PC-9 (cell line): ENCODE measurements at regions not wholly inside any gene's neighbourhood (a gene's known extent, or its start where the extent isn't known, plus 50 kb on each side); places are given as distances from the start of the nearest gene placed in this dataset.

Experiments
- EZH2 ChIP-seq: fragments of 200-600 bp; sonication (generic); IDR thresholded peaks from 2 replicates; pipeline ENCODE4 v1.8.0; 2017; ENCODE audit warnings: antibody characterized with exemption, low read depth
- TF ChIP-seq, protein P1 (sequence below): fragments of 200-600 bp; sonication (generic); conservative IDR thresholded peaks from 2 replicates; pipeline ENCODE4 v1.6.1; 2017; ENCODE audit warnings: mixed run types, antibody characterized with exemption, mild to moderate bottlenecking, moderate library complexity

DNA sequence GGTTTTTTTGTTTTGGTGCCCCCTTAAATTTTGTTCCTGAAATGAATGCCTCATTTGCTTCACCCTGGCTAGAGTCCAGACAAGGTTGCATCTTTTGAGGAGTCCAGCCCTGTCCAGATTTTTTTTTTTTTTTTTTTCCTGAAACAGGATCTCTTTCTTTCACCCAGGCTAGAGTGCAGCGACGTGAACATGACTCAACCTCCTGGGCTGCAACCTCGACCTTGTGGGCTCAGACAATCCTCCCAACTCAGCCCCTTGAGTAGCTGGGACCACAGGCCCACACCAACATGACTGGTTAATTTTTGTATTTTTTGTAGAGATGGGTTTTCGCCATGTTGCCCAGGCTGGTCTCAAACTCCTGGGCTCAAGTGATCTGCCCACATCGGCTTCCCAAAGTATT is 469.0 kb upstream of the BRINP1 start:
- TF ChIP-seq, protein P1, sequence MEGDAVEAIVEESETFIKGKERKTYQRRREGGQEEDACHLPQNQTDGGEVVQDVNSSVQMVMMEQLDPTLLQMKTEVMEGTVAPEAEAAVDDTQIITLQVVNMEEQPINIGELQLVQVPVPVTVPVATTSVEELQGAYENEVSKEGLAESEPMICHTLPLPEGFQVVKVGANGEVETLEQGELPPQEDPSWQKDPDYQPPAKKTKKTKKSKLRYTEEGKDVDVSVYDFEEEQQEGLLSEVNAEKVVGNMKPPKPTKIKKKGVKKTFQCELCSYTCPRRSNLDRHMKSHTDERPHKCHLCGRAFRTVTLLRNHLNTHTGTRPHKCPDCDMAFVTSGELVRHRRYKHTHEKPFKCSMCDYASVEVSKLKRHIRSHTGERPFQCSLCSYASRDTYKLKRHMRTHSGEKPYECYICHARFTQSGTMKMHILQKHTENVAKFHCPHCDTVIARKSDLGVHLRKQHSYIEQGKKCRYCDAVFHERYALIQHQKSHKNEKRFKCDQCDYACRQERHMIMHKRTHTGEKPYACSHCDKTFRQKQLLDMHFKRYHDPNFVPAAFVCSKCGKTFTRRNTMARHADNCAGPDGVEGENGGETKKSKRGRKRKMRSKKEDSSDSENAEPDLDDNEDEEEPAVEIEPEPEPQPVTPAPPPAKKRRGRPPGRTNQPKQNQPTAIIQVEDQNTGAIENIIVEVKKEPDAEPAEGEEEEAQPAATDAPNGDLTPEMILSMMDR, result no peak
- TF ChIP-seq EZH2, result no peak
